Loucy (cell line): ENCODE measurements at regions not wholly inside any gene's neighbourhood (a gene's known extent, or its start where the extent isn't known, plus 50 kb on each side); places are given as distances from the start of the nearest gene placed in this dataset.
A peak's percentile ranks its signal among the peaks of the same experiment; 100 is the strongest.

Experiments used
- H2AFZ ChIP-seq: fragments of 200-600 bp; sonication (generic); 2 replicates; pipeline ENCODE4 v1.6.0; 2016; ENCODE audit warnings: antibody characterized with exemption, mild to moderate bottlenecking, low read length, moderate library complexity
- H3F3A ChIP-seq: fragments of 200-600 bp; 2 replicates; pipeline ENCODE4 v1.6.0; 2016; ENCODE audit warnings: antibody characterized with exemption, low read depth, mild to moderate bottlenecking
- H3K27me3 ChIP-seq: fragments of 200-600 bp; sonication (generic); 2 replicates; pipeline ENCODE4 v1.6.1; 2014; ENCODE audit warnings: low read length, mild to moderate bottlenecking; ENCODE audit not compliant: insufficient read depth, poor library complexity, severe bottlenecking
- H3K36me3 ChIP-seq: fragments of 200-600 bp; sonication (generic); 2 replicates; pipeline ENCODE4 v1.6.1; 2016; ENCODE audit warnings: low read length; ENCODE audit not compliant: insufficient read depth
- H3K4me1 ChIP-seq: fragments of 200-600 bp; sonication (generic); 2 replicates; pipeline ENCODE4 v1.5.1; 2014; ENCODE audit warnings: low read length, mild to moderate bottlenecking; ENCODE audit not compliant: insufficient read depth, poor library complexity, severe bottlenecking
- H3K4me2 ChIP-seq: fragments of 200-600 bp; sonication (generic); 2 replicates; pipeline ENCODE4 v1.6.0; 2014; ENCODE audit warnings: antibody characterized with exemption, low read length, low read depth, mild to moderate bottlenecking; ENCODE audit not compliant: poor library complexity, severe bottlenecking
- H3K4me3 ChIP-seq: fragments of 200-600 bp; sonication (generic); 2 replicates; pipeline ENCODE4 v1.5.1; 2014; ENCODE audit warnings: low read length, mild to moderate bottlenecking, mixed read lengths; ENCODE audit not compliant: poor library complexity, severe bottlenecking
- H3K79me2 ChIP-seq: fragments of 200-600 bp; sonication (generic); 2 replicates; pipeline ENCODE4 v1.6.1; 2014; ENCODE audit warnings: low read length; ENCODE audit not compliant: insufficient read depth
- H3K9ac ChIP-seq: fragments of 200-600 bp; sonication (generic); 2 replicates; pipeline ENCODE4 v1.6.0; 2014; ENCODE audit warnings: mild to moderate bottlenecking, low read depth, low read length, moderate library complexity; ENCODE audit not compliant: poor library complexity, severe bottlenecking
- H3K9me2 ChIP-seq: fragments of 200-600 bp; sonication (generic); replicated peaks from 2 replicates; pipeline ENCODE4 v1.6.1; 2016; ENCODE audit warnings: low read depth, low read length, mixed read lengths
- H3K9me3 ChIP-seq: fragments of 200-600 bp; sonication (generic); 2 replicates; pipeline ENCODE4 v1.6.1; 2014; ENCODE audit warnings: mild to moderate bottlenecking, antibody characterized with exemption, low read length, low read depth; ENCODE audit not compliant: insufficient read depth
- H4K20me1 ChIP-seq: fragments of 200-600 bp; sonication (generic); 2 replicates; pipeline ENCODE4 v1.6.0; 2014; ENCODE audit warnings: antibody characterized with exemption, low read length, mild to moderate bottlenecking; ENCODE audit not compliant: insufficient read depth, poor library complexity, severe bottlenecking
- CTCF ChIP-seq: fragments of 200-600 bp; sonication (generic); conservative IDR thresholded peaks from 2 replicates; pipeline ENCODE4 v1.5.1; 2014; ENCODE audit warnings: mild to moderate bottlenecking, antibody characterized with exemption, low read length
- EZH2phosphoT487 ChIP-seq: fragments of 200-600 bp; IDR thresholded peaks from 2 replicates; pipeline ENCODE4 v1.6.1; 2018; ENCODE audit warnings: antibody characterized with exemption, mild to moderate bottlenecking, moderate library complexity, borderline replicate concordance

- no peaks in the 10 kb centered on the region for H3F3A ChIP-seq
- no peak overlapping the region for H2AFZ ChIP-seq
- H3K4me1 ChIP-seq = no peaks in the 10 kb centered on the region
- no peaks in the 10 kb centered on the region for H3K27me3 ChIP-seq
- no peak overlapping the region for H3K4me3 ChIP-seq
- H3K9me2 ChIP-seq = no peaks in the 10 kb centered on the region
- no peaks in the 10 kb centered on the region for H3K36me3 ChIP-seq
- H4K20me1 ChIP-seq = no peaks in the 10 kb centered on the region
- peak; percentile 79 for TF ChIP-seq CTCF
- TF ChIP-seq EZH2phosphoT487 = no peak
- no peak overlapping the region for H3K9ac ChIP-seq
- no peaks in the 10 kb centered on the region for H3K79me2 ChIP-seq
- no peak overlapping the region for H3K4me2 ChIP-seq
- no peaks in the 10 kb centered on the region for H3K9me3 ChIP-seq
Observed at GRCh38 chr5:88602584-88602983, 280.4 kb downstream of the MEF2C start.

GRCh38 chr5:88594441-88594840 lies 288.5 kb downstream of the MEF2C start:
- H3K79me2 ChIP-seq = no peaks in the 10 kb centered on the region
- H3K36me3 ChIP-seq = no peaks in the 10 kb centered on the region
- H3K4me2 ChIP-seq = no peak overlapping the region
- no peaks in the 10 kb centered on the region for H4K20me1 ChIP-seq
- H3K4me3 ChIP-seq = no peak overlapping the region
- no peak for TF ChIP-seq CTCF
- no peak for TF ChIP-seq EZH2phosphoT487
- H3F3A ChIP-seq = no peaks in the 10 kb centered on the region
- no peaks in the 10 kb centered on the region for H3K4me1 ChIP-seq
- no peaks in the 10 kb centered on the region for H3K9me3 ChIP-seq
- no peak overlapping the region for H3K9ac ChIP-seq
- H3K9me2 ChIP-seq = no peaks in the 10 kb centered on the region
- no peaks in the 10 kb centered on the region for H3K27me3 ChIP-seq
- no peak overlapping the region for H2AFZ ChIP-seq

- no peak overlapping the region for H3K4me2 ChIP-seq
- TF ChIP-seq CTCF = no peak
- no peak for TF ChIP-seq EZH2phosphoT487
- no peak overlapping the region for H3K4me3 ChIP-seq
- H4K20me1 ChIP-seq = no peaks in the 10 kb centered on the region
- no peak overlapping the region for H2AFZ ChIP-seq
- H3K27me3 ChIP-seq = no peaks in the 10 kb centered on the region
- no peaks in the 10 kb centered on the region for H3K9me2 ChIP-seq
- no peaks in the 10 kb centered on the region for H3F3A ChIP-seq
- H3K4me1 ChIP-seq = no peaks in the 10 kb centered on the region
- H3K9ac ChIP-seq = no peak overlapping the region
- H3K9me3 ChIP-seq = peaks cover 13% of the 10 kb centered on the region; the same call in 1 of the 2 replicates
- H3K36me3 ChIP-seq = no peaks in the 10 kb centered on the region
- no peaks in the 10 kb centered on the region for H3K79me2 ChIP-seq
Observed at GRCh38 chr5:88588609-88589008, 294.4 kb downstream of the MEF2C start.
